ENCODE measurements at regions not wholly inside any gene's neighbourhood (a gene's known extent, or its start where the extent isn't known, plus 50 kb on each side); places are given as distances from the start of the nearest gene placed in this dataset.

- Histone ChIP-seq H3K79me2 (ENCODE audit: low read length) (no peaks in the 10 kb centered on the region), H3K4me1 (ENCODE audit: low read length) (no peaks in the 10 kb centered on the region), H3K27ac (ENCODE audit: low read length) (no peak overlapping the region), H3K36me3 (replicated peaks; ENCODE audit: low read depth, low read length) (no peaks in the 10 kb centered on the region), H3K27me3 (ENCODE audit: low read depth, low read length) (no peaks in the 10 kb centered on the region), H2AFZ (ENCODE audit: low read depth, low read length) (no peak overlapping the region), H3K4me3 (ENCODE audit: low read length) (no peak overlapping the region), H3K4me2 (ENCODE audit: low read length) (no peak overlapping the region), H3K9me3 (ENCODE audit: insufficient read depth, low read length) (no peaks in the 10 kb centered on the region), H4K20me1 (ENCODE audit: insufficient read depth, low read length) (no peaks in the 10 kb centered on the region), H3K9ac (ENCODE audit: low read length) (no peak overlapping the region)
- no peak for TF ChIP-seq EZH2phosphoT487 (IDR thresholded peaks at IDR 0.05; ENCODE audit: low read depth)
- TF ChIP-seq CTCF (IDR thresholded peaks at IDR 0.05; ENCODE audit: low read depth, low read length) = no peak
Measured at GRCh38 chr1:55707846-55708245, 492.7 kb upstream of the USP24 start.

- no peak for TF ChIP-seq CTCF (IDR thresholded peaks at IDR 0.05; ENCODE audit: low read depth, low read length)
- TF ChIP-seq EZH2phosphoT487 (IDR thresholded peaks at IDR 0.05; ENCODE audit: low read depth) = no peak
- no peaks in the 10 kb centered on the region for H3K36me3 ChIP-seq (replicated peaks; ENCODE audit: low read depth, low read length)
- H3K27me3 ChIP-seq (ENCODE audit: low read depth, low read length) = no peaks in the 10 kb centered on the region
- H3K9me3 ChIP-seq (ENCODE audit: insufficient read depth, low read length) = no peaks in the 10 kb centered on the region
- H3K4me3 ChIP-seq (ENCODE audit: low read length) = no peak overlapping the region
- H3K9ac ChIP-seq (ENCODE audit: low read length) = no peak overlapping the region
- no peak overlapping the region for H3K4me2 ChIP-seq (ENCODE audit: low read length)
- H3K4me1 ChIP-seq (ENCODE audit: low read length) = no peaks in the 10 kb centered on the region
- H3K79me2 ChIP-seq (ENCODE audit: low read length) = no peaks in the 10 kb centered on the region
- no peaks in the 10 kb centered on the region for H4K20me1 ChIP-seq (ENCODE audit: insufficient read depth, low read length)
- no peak overlapping the region for H3K27ac ChIP-seq (ENCODE audit: low read length)
- H2AFZ ChIP-seq (ENCODE audit: low read depth, low read length) = no peak overlapping the region
Measured at GRCh38 chr1:55707196-55707595, 492.0 kb upstream of the USP24 start.

GRCh38 chr1:55706397-55706796 is 491.2 kb upstream of the USP24 start:
- Histone ChIP-seq H3K9ac (ENCODE audit: low read length) (no peak overlapping the region), H4K20me1 (ENCODE audit: insufficient read depth, low read length) (no peaks in the 10 kb centered on the region), H2AFZ (ENCODE audit: low read depth, low read length) (no peak overlapping the region), H3K9me3 (ENCODE audit: insufficient read depth, low read length) (no peaks in the 10 kb centered on the region), H3K4me3 (ENCODE audit: low read length) (no peak overlapping the region), H3K36me3 (replicated peaks; ENCODE audit: low read depth, low read length) (no peaks in the 10 kb centered on the region), H3K4me2 (ENCODE audit: low read length) (no peak overlapping the region), H3K27ac (ENCODE audit: low read length) (no peak overlapping the region), H3K79me2 (ENCODE audit: low read length) (no peaks in the 10 kb centered on the region), H3K27me3 (ENCODE audit: low read depth, low read length) (no peaks in the 10 kb centered on the region), H3K4me1 (ENCODE audit: low read length) (no peaks in the 10 kb centered on the region)
- TF ChIP-seq EZH2phosphoT487 (IDR thresholded peaks at IDR 0.05; ENCODE audit: low read depth) = no peak
- no peak for TF ChIP-seq CTCF (IDR thresholded peaks at IDR 0.05; ENCODE audit: low read depth, low read length)

GRCh38 chr1:55703726-55704363 is 488.7 kb upstream of the USP24 start:
- Histone ChIP-seq H2AFZ (ENCODE audit: low read depth, low read length) (no peak overlapping the region), H3K27me3 (ENCODE audit: low read depth, low read length) (no peaks in the 10 kb centered on the region), H3K79me2 (ENCODE audit: low read length) (no peaks in the 10 kb centered on the region), H3K9me3 (ENCODE audit: insufficient read depth, low read length) (no peaks in the 10 kb centered on the region), H3K27ac (ENCODE audit: low read length) (no peak overlapping the region), H4K20me1 (ENCODE audit: insufficient read depth, low read length) (no peaks in the 10 kb centered on the region), H3K36me3 (replicated peaks; ENCODE audit: low read depth, low read length) (no peaks in the 10 kb centered on the region), H3K4me2 (ENCODE audit: low read length) (no peak overlapping the region), H3K4me1 (ENCODE audit: low read length) (no peaks in the 10 kb centered on the region), H3K9ac (ENCODE audit: low read length) (no peak overlapping the region), H3K4me3 (ENCODE audit: low read length) (no peak overlapping the region)
- TF ChIP-seq EZH2phosphoT487 (IDR thresholded peaks at IDR 0.05; ENCODE audit: low read depth) (no peak), CTCF (IDR thresholded peaks at IDR 0.05; ENCODE audit: low read depth, low read length) (no peak)

Measured in OCI-LY3 (cell line).